K562 (cell line): ENCODE measurements at regions not wholly inside any gene's neighbourhood (a gene's known extent, or its start where the extent isn't known, plus 50 kb on each side); places are given as distances from the start of the nearest gene placed in this dataset.

Experiments used
- ATAC-seq: fragments of 200-7000 bp; cut with Tn5 transposase; 3 replicates; pipeline ENCODE4 v1.9.1; 2020; ENCODE audit warnings: moderate library complexity
- BruUV-seq: library from RNA; stranded (reverse); fragments of 400-500 nt; replicated peaks from 2 replicates; lab custom pipeline; 2021; lab: Mats Ljungman, UMichigan
- CTCF ChIA-PET: fragments of 300-600 bp; formaldehyde crosslinking; extraction: SDS; loops from one replicate; lab custom pipeline; 2021; ENCODE audit warnings: low intra/inter-chr PET ratio; lab: Yijun Ruan, JAX
- POLR2A ChIA-PET: fragments of 300-600, 350-650 bp; sonication (Branson Sonifier 250); formaldehyde crosslinking; extraction: SDS; loops from one replicate; lab custom pipeline; 2021; ENCODE audit warnings: antibody characterized with exemption, inconsistent platforms; lab: Yijun Ruan, JAX
- DNase-seq, 4 experiments: peaks; one replicate each; pipeline versions ENCODE4 v3.0.0 to v3.0.0-alpha.2; 2011 to 2018; ENCODE audit warnings: low spot score in 3 of 4, mixed read lengths in 3 of 4; ENCODE audit errors: extremely low read depth in 1 of 4
- FAIRE-seq: peaks from 2 replicates; lab custom pipeline; 2011; peaks lifted over from hg19 to GRCh38; lab: Jason Lieb, UNC
- H2AFZ ChIP-seq: 2 replicates; pipeline ENCODE4 v1.6.0; 2011; ENCODE audit warnings: low read depth, low read length, control low read depth, inconsistent platforms
- H3K27ac ChIP-seq: fragments of 200-600 bp; 3 replicates; pipeline ENCODE4 v1.8.0; 2011; ENCODE audit warnings: low read depth, mild to moderate bottlenecking, control low read depth, inconsistent platforms, low read length, moderate library complexity, mixed read lengths; ENCODE audit errors: extremely low read depth
- H3K27me3 ChIP-seq, 2 experiments: fragments of 300-600 bp in 1 of 2; 2 replicates in 1 of 2; 3 replicates in 1 of 2; pipeline versions ENCODE4 v1.6.0 to v1.8.0; 2011; ENCODE audit warnings: inconsistent platforms in 2 of 2, low read length in 2 of 2, mild to moderate bottlenecking in 1 of 2, mixed read lengths in 1 of 2, moderate library complexity in 1 of 2; ENCODE audit not compliant: control insufficient read depth in 2 of 2, insufficient read depth in 2 of 2
- H3K36me3 ChIP-seq: fragments of 300-600 bp; 3 replicates; pipeline ENCODE4 v1.8.0; 2011; ENCODE audit warnings: mild to moderate bottlenecking, low read length, inconsistent platforms; ENCODE audit not compliant: control insufficient read depth, insufficient read depth
- H3K4me1 ChIP-seq, 2 experiments: fragments of 200-600 bp in 1 of 2; replicated peaks in 1 of 2; 2 replicates in 1 of 2; 3 replicates in 1 of 2; pipeline versions ENCODE4 v1.5.1 to v1.8.0; 2011; ENCODE audit warnings: inconsistent platforms in 2 of 2, low read length in 2 of 2, mild to moderate bottlenecking in 1 of 2, mixed read lengths in 1 of 2, moderate library complexity in 1 of 2; ENCODE audit not compliant: control insufficient read depth in 2 of 2, insufficient read depth in 2 of 2
- H3K4me2 ChIP-seq: 2 replicates; pipeline ENCODE4 v1.6.1; 2011; ENCODE audit warnings: low read length, control low read depth, inconsistent platforms, mixed read lengths; ENCODE audit not compliant: insufficient read depth
- H3K4me3 ChIP-seq: fragments of 200-600 bp; sonication (generic), shearing (Covaris generic); 2 replicates; pipeline ENCODE4 v1.5.1; 2016; ENCODE audit warnings: control low read depth, inconsistent platforms
- H3K79me2 ChIP-seq: fragments of 200-600 bp; 3 replicates; pipeline ENCODE4 v1.8.0; 2011; ENCODE audit warnings: low read length, inconsistent platforms; ENCODE audit not compliant: control insufficient read depth, insufficient read depth
- H3K9ac ChIP-seq, 2 experiments: 2 replicates each; pipeline versions ENCODE4 v1.6.0 to v1.6.1; 2011; ENCODE audit warnings: low read depth in 2 of 2, low read length in 2 of 2, control low read depth in 1 of 2, inconsistent platforms in 1 of 2, mild to moderate bottlenecking in 1 of 2, mixed read lengths in 1 of 2; ENCODE audit not compliant: insufficient read depth in 1 of 2
- H3K9me1 ChIP-seq: one replicate; pipeline ENCODE4 v1.6.0; 2011; ENCODE audit warnings: inconsistent platforms, mild to moderate bottlenecking, low read length, moderate library complexity; ENCODE audit not compliant: control insufficient read depth, insufficient read depth
- H3K9me3 ChIP-seq: replicated peaks from 2 replicates; pipeline ENCODE4 v1.5.1; 2011; ENCODE audit warnings: low read depth, low read length, inconsistent platforms; ENCODE audit not compliant: control insufficient read depth, insufficient read depth
- H4K20me1 ChIP-seq: replicated peaks from 2 replicates; pipeline ENCODE4 v1.6.1; 2011; ENCODE audit warnings: low read length, inconsistent platforms, mixed read lengths; ENCODE audit not compliant: control insufficient read depth, insufficient read depth
- ATF4 ChIP-seq: fragments of 450-650 bp; formaldehyde crosslinking; IDR thresholded peaks from 2 replicates; pipeline ENCODE4 v1.4.0; 2022; ENCODE audit warnings: mild to moderate bottlenecking, moderate library complexity
- DIDO1 ChIP-seq: fragments of 450-650 bp; IDR thresholded peaks from 2 replicates; pipeline ENCODE4 v1.6.1; 2016; ENCODE audit warnings: low read depth, missing biosample characterization, missing genetic modification characterization
- MXI1 ChIP-seq: IDR thresholded peaks from 2 replicates; pipeline ENCODE4 v1.6.1; 2011; ENCODE audit warnings: low read depth, mild to moderate bottlenecking, improper control_type of control experiment, low read length
- NFYB ChIP-seq: IDR thresholded peaks from 2 replicates; pipeline ENCODE4 v1.6.1; 2011; ENCODE audit warnings: mild to moderate bottlenecking, moderate library complexity; ENCODE audit not compliant: insufficient read length; ENCODE audit errors: extremely low read depth
- RBM25 ChIP-seq: fragments of 200-400 bp; formaldehyde crosslinking; IDR thresholded peaks from 2 replicates; pipeline ENCODE4 v1.6.1; 2018; ENCODE audit warnings: low read length, low read depth, moderate library complexity; ENCODE audit not compliant: severe bottlenecking
- ZC3H11A ChIP-seq: IDR thresholded peaks from 2 replicates; pipeline ENCODE4 v1.6.1; 2012; ENCODE audit warnings: low read depth, low read length, improper control_type of control experiment
- ZNF146 ChIP-seq: IDR thresholded peaks from one replicate; pipeline ENCODE4 v1.6.1; 2018; ENCODE audit warnings: missing compliant biosample characterization; ENCODE audit not compliant: unreplicated experiment
- WGBS: fragments of 100-300 bp; shearing (Covaris generic); methylation state at CpG from one replicate; pipeline ENCODE4 v1.1.6; 2016; ENCODE audit warnings: low coverage, mixed read lengths; ENCODE audit not compliant: insufficient coverage; ENCODE audit errors: missing lambda C conversion rate; 5-methylcytosine and 5-hydroxymethylcytosine counted together
- in situ Hi-C: fragments of 300-500 bp; cut with MboI; formaldehyde crosslinking; loops from 4 replicates; pipeline ENCODE4 v1.15.0; 2018; ENCODE audit warnings: inconsistent platforms, mixed read lengths
- intact Hi-C: fragments of 100-400 bp; cut with micrococcal nuclease; formaldehyde crosslinking; loops from 2 replicates; pipeline ENCODE4 v1.14.2; 2022

GRCh38 chr5:91464886-91465646 is 81.9 kb upstream of the ARRDC3 start:
- no peaks in the 10 kb centered on the region for H3K27me3 ChIP-seq
- no peaks in the 10 kb centered on the region for H3K9me1 ChIP-seq
- ChIA-PET CTCF (no interaction called here), POLR2A (no interaction called here)
- no peak overlapping the region for H3K4me2 ChIP-seq
- DNase-seq (no peak), FAIRE-seq (no peak), ATAC-seq (no peak)
- peaks cover 0 to 5% of the 10 kb centered on the region in 2 experiments; a peak in 2 of 5 replicates for H3K4me1 ChIP-seq
- H3K9ac ChIP-seq: no peak overlapping the region
- no TSS peak for BruUV-seq
- H3K4me3 ChIP-seq: no peak overlapping the region
- no peak overlapping the region for H2AFZ ChIP-seq
- intact Hi-C loops: no loop called here
- H3K79me2 ChIP-seq: no peaks in the 10 kb centered on the region
- in situ Hi-C loops: no loop called here
- 0% methylated on average over 4 of the region's 4 CpGs for WGBS
- H3K27ac ChIP-seq: no peak overlapping the region
- H4K20me1 ChIP-seq: no peaks in the 10 kb centered on the region
- H3K36me3 ChIP-seq: no peaks in the 10 kb centered on the region
- H3K9me3 ChIP-seq: no peaks in the 10 kb centered on the region
- TF ChIP-seq RBM25: no peak
- no peak for TF ChIP-seq MXI1
- no peak for TF ChIP-seq NFYB
- TF ChIP-seq ZC3H11A: no peak
- peak; percentile 62 for TF ChIP-seq ZNF146 (CRISPR knock-in tag)
- TF ChIP-seq DIDO1 (tag): no peak
- TF ChIP-seq ATF4 (CRISPR knock-in tag): no peak
